Lung (tissue), 11 donors: ENCODE measurements at regions not wholly inside any gene's neighbourhood (a gene's known extent, or its start where the extent isn't known, plus 50 kb on each side); places are given as distances from the start of the nearest gene placed in this dataset.
"Not testable (repeated sequence)": the region's sequence is repeated elsewhere in the genome, so short reads cannot be mapped to it uniquely, and the experiment has no call there.

Experiments
- ATAC-seq: fragments of 200-7000 bp; cut with Tn5 transposase; one replicate; pipeline ENCODE4 v1.9.1; 2020; ENCODE audit warnings: moderate number of reproducible peaks; ENCODE audit not compliant: insufficient read depth, low FRiP score
- DNase-seq, 3 donors: peaks; one replicate each; pipeline ENCODE4 v3.0.0-alpha.2; 2013 to 2017
- H3K27ac ChIP-seq, 2 donors: one replicate each; pipeline ENCODE4 v1.5.1; 2013; ENCODE audit warnings: mild to moderate bottlenecking in 2 of 2, moderate library complexity in 2 of 2, control low read depth in 1 of 2, inconsistent platforms in 1 of 2, low read depth in 1 of 2, low read length in 1 of 2
- H3K27me3 ChIP-seq, 3 donors: one replicate each; pipeline ENCODE4 v1.5.1; 2013; ENCODE audit warnings: low read length in 2 of 3; ENCODE audit not compliant: control insufficient read depth in 3 of 3, insufficient read depth in 3 of 3
- H3K36me3 ChIP-seq, 4 donors: one replicate each; pipeline ENCODE4 v1.5.1; 2013; ENCODE audit warnings: low read length in 4 of 4, mild to moderate bottlenecking in 1 of 4, moderate library complexity in 1 of 4; ENCODE audit not compliant: control insufficient read depth in 4 of 4, insufficient read depth in 4 of 4
- H3K4me1 ChIP-seq, 5 donors: one replicate each; pipeline ENCODE4 v1.5.1; 2013; ENCODE audit warnings: low read length in 5 of 5, mild to moderate bottlenecking in 2 of 5, moderate library complexity in 1 of 5; ENCODE audit not compliant: control insufficient read depth in 5 of 5, insufficient read depth in 5 of 5
- H3K4me3 ChIP-seq: one replicate; pipeline ENCODE4 v1.5.1; 2013; ENCODE audit warnings: mild to moderate bottlenecking, control low read depth, moderate library complexity
- H3K9ac ChIP-seq, 2 donors: one replicate each; pipeline ENCODE4 v1.5.1; 2013; ENCODE audit warnings: low read length in 2 of 2, control low read depth in 1 of 2; ENCODE audit not compliant: insufficient read depth in 1 of 2
- H3K9me3 ChIP-seq, 4 donors: one replicate each; pipeline ENCODE4 v1.5.1; 2013; ENCODE audit warnings: low read length in 3 of 4, mild to moderate bottlenecking in 1 of 4, moderate library complexity in 1 of 4; ENCODE audit not compliant: control insufficient read depth in 4 of 4, insufficient read depth in 3 of 4
- WGBS, 2 donors: extraction: QIAGEN DNeasy Blood & Tissue Kit; methylation state at CpG; one replicate each; pipeline ENCODE4 v1.1.7; 2013; 5-methylcytosine and 5-hydroxymethylcytosine counted together
- TF ChIP-seq, protein P1 (sequence below): IDR thresholded peaks from 2 replicates; pipeline ENCODE4 v1.5.1; 2012; ENCODE audit warnings: mild to moderate bottlenecking; ENCODE audit errors: control extremely low read depth, extremely low read depth
- donor health status: control.
- donor health status: control.
- donor health status: Bipolar disorder and iron deficiency.
- donor health status: healthy.
- donor health status: DM: yes; HTN: yes; CAD: no.

- Histone ChIP-seq H3K4me1 (no peaks in the 10 kb centered on the region), H3K36me3 (no peaks in the 10 kb centered on the region), H3K9ac (no peak overlapping the region), H3K27ac (no peak overlapping the region), H3K27me3 (no peaks in the 10 kb centered on the region), H3K9me3 (no peaks in the 10 kb centered on the region), H3K4me3 (no peak overlapping the region)
- TF ChIP-seq, protein P1, sequence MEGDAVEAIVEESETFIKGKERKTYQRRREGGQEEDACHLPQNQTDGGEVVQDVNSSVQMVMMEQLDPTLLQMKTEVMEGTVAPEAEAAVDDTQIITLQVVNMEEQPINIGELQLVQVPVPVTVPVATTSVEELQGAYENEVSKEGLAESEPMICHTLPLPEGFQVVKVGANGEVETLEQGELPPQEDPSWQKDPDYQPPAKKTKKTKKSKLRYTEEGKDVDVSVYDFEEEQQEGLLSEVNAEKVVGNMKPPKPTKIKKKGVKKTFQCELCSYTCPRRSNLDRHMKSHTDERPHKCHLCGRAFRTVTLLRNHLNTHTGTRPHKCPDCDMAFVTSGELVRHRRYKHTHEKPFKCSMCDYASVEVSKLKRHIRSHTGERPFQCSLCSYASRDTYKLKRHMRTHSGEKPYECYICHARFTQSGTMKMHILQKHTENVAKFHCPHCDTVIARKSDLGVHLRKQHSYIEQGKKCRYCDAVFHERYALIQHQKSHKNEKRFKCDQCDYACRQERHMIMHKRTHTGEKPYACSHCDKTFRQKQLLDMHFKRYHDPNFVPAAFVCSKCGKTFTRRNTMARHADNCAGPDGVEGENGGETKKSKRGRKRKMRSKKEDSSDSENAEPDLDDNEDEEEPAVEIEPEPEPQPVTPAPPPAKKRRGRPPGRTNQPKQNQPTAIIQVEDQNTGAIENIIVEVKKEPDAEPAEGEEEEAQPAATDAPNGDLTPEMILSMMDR: no peak
- 90 to 95% methylated on average over 3 of the region's 3 CpGs for WGBS, 2 donors
- no peak for DNase-seq
- no peak for ATAC-seq
Observed at GRCh38 chr5:130923543-130924124, 241.4 kb downstream of the HINT1 start.

- Histone ChIP-seq H3K4me1 (peaks cover 0 to 10% (median 0%) of the 10 kb centered on the region in 5 donors), H3K4me3 (no peak overlapping the region), H3K27me3 (no peaks in the 10 kb centered on the region), H3K27ac (no peak overlapping the region), H3K9me3 (peaks cover 0 to 2% (median 0%) of the 10 kb centered on the region in 4 donors), H3K36me3 (no peaks in the 10 kb centered on the region), H3K9ac (no peak overlapping the region)
- DNase-seq (no peak), ATAC-seq (no peak)
- TF ChIP-seq, protein P1: no peak
Observed at GRCh38 chr5:130912088-130912487, 253.0 kb downstream of the HINT1 start.

- no peak for DNase-seq
- 77 to 82% methylated on average over 3 of the region's 3 CpGs for WGBS, 2 donors
Observed at GRCh38 chr5:130908186-130908585, 256.9 kb downstream of the HINT1 start.

GRCh38 chr5:130897537-130898195, 267.4 kb downstream of the HINT1 start:
- not testable (repeated sequence) for H3K9ac ChIP-seq, H3K9me3 ChIP-seq, H3K27ac ChIP-seq, H3K4me3 ChIP-seq, H3K27me3 ChIP-seq, H3K4me1 ChIP-seq, ATAC-seq, DNase-seq, H3K36me3 ChIP-seq
- WGBS, 2 donors: 79 to 86% methylated on average over 23 to 24 of the region's 24 CpGs

More at GRCh38 chr5:130908186-130908585, 256.9 kb downstream of the HINT1 start:
- Histone ChIP-seq H3K27me3 (no peaks in the 10 kb centered on the region), H3K9me3 (peaks cover 0 to 2% (median 0%) of the 10 kb centered on the region in 4 donors), H3K4me3 (no peak overlapping the region), H3K27ac (no peak overlapping the region), H3K9ac (no peak overlapping the region), H3K36me3 (no peaks in the 10 kb centered on the region), H3K4me1 (peaks cover 0 to 10% (median 0%) of the 10 kb centered on the region in 5 donors)
- TF ChIP-seq, protein P1: no peak
- ATAC-seq: no peak

GRCh38 chr5:130897181-130897536, 267.9 kb downstream of the HINT1 start:
- not testable (repeated sequence) for H3K27me3 ChIP-seq, H3K9ac ChIP-seq, H3K4me3 ChIP-seq, DNase-seq, H3K36me3 ChIP-seq, ATAC-seq, H3K4me1 ChIP-seq, H3K9me3 ChIP-seq, H3K27ac ChIP-seq
- 89 to 92% methylated on average over 2 of the region's 2 CpGs for WGBS, 2 donors
